IMR-90 (cell line): ENCODE measurements at regions not wholly inside any gene's neighbourhood (a gene's known extent, or its start where the extent isn't known, plus 50 kb on each side); places are given as distances from the start of the nearest gene placed in this dataset.

Source experiments
- CEBPB ChIP-seq: IDR thresholded peaks from 2 replicates; pipeline ENCODE4 v1.6.1; 2012; ENCODE audit warnings: low read depth, low read length, improper control_type of control experiment
- CTCF ChIP-seq: conservative IDR thresholded peaks from 2 replicates; pipeline ENCODE4 v1.5.1; 2012; ENCODE audit warnings: mild to moderate bottlenecking, low read depth, low read length, improper control_type of control experiment
- MXI1 ChIP-seq: IDR thresholded peaks from 2 replicates; pipeline ENCODE4 v1.6.1; 2012; ENCODE audit warnings: low read depth, mild to moderate bottlenecking, low read length, moderate library complexity, borderline replicate concordance
- POLR2A ChIP-seq: IDR thresholded peaks from 2 replicates; pipeline ENCODE4 v1.6.1; 2012; ENCODE audit warnings: mild to moderate bottlenecking, low read depth, low read length
- SMC3 ChIP-seq: fragments of 150-350 bp; IDR thresholded peaks from 2 replicates; pipeline ENCODE4 v1.6.1; 2016; ENCODE audit warnings: low read depth, mild to moderate bottlenecking, antibody characterized with exemption, low read length, moderate library complexity

DNA sequence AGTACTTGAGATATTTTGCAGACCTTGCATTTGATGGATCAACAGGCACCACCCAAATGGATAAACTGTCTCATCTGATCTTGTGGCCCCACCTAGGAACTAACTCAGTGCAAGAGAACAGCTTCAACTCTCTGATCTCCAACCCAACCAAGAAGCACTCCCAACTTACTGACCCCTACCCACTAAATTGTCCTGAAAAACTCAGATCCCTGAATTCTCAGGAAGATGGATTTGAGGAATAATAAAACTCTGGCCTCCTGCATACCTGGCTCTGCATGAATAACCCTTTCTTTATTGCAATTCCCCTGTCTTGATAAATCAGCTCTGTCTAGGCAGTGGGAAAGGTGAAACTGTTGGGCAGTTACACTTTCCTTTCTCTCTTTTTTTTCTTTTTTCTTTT lies 247.9 kb downstream of the ZPLD1 start:
- TF ChIP-seq CTCF (no peak), MXI1 (no peak), POLR2A (no peak), SMC3 (no peak), CEBPB (no peak)
